Endothelial cell of umbilical vein (primary cell): ENCODE measurements at regions not wholly inside any gene's neighbourhood (a gene's known extent, or its start where the extent isn't known, plus 50 kb on each side); places are given as distances from the start of the nearest gene placed in this dataset.

Source experiments
- BruUV-seq: library from RNA; stranded (reverse); fragments of 400-500 nt; replicated peaks from 2 replicates; lab custom pipeline; 2021; lab: Mats Ljungman, UMichigan
- CTCF ChIA-PET: fragments of 300-600, 350-600 bp; sonication (Branson Sonifier 250); formaldehyde crosslinking; loops from one replicate; lab custom pipeline; 2021; ENCODE audit warnings: antibody characterized with exemption, inconsistent platforms; lab: Charles Lee
- POLR2A ChIA-PET: fragments of 300-600, 350-600 bp; sonication (Branson Sonifier 250); formaldehyde crosslinking; loops from one replicate; lab custom pipeline; 2021; ENCODE audit warnings: antibody characterized with exemption, inconsistent platforms; lab: Charles Lee
- DNase-seq: peaks from one replicate; pipeline ENCODE4 v3.0.0-alpha.2; 2011; ENCODE audit warnings: low read depth, low spot score
- FAIRE-seq: peaks from 2 replicates; lab custom pipeline; 2011; peaks lifted over from hg19 to GRCh38; lab: Jason Lieb, UNC
- H2AFZ ChIP-seq: 2 replicates; pipeline ENCODE4 v1.6.0; 2012; ENCODE audit warnings: low read depth, low read length, control low read depth, inconsistent platforms
- H3K27ac ChIP-seq: 2 replicates; pipeline ENCODE4 v1.5.1; 2011; ENCODE audit warnings: low read depth, mild to moderate bottlenecking, control low read depth, low read length, moderate library complexity; ENCODE audit not compliant: insufficient read depth
- H3K27me3 ChIP-seq, 2 experiments: 2 replicates each; pipeline versions ENCODE4 v1.6.0 to v1.6.1; 2011; ENCODE audit warnings: low read length in 2 of 2, mixed read lengths in 1 of 2; ENCODE audit not compliant: control insufficient read depth in 2 of 2, insufficient read depth in 2 of 2
- H3K36me3 ChIP-seq, 2 experiments: 2 replicates in 1 of 2; 3 replicates in 1 of 2; pipeline ENCODE4 v1.5.1; 2011; ENCODE audit warnings: low read length in 2 of 2, mild to moderate bottlenecking in 1 of 2, moderate library complexity in 1 of 2; ENCODE audit not compliant: control insufficient read depth in 2 of 2, insufficient read depth in 2 of 2; ENCODE audit errors: extremely low read depth in 1 of 2
- H3K4me1 ChIP-seq: 3 replicates; pipeline ENCODE4 v1.5.1; 2011; ENCODE audit warnings: mild to moderate bottlenecking, low read length; ENCODE audit not compliant: control insufficient read depth, insufficient read depth; ENCODE audit errors: extremely low read depth
- H3K4me2 ChIP-seq: 2 replicates; pipeline ENCODE4 v1.6.1; 2011; ENCODE audit warnings: low read length, control low read depth, mixed read lengths; ENCODE audit not compliant: insufficient read depth
- H3K4me3 ChIP-seq, 3 experiments: fragments of 200-600 bp in 1 of 3; sonication (generic), shearing (Covaris generic) in 1 of 3; replicated peaks in 1 of 3; 2 replicates each; pipeline ENCODE4 v1.5.1; 2011 to 2016; ENCODE audit warnings: control low read depth in 3 of 3, low read length in 3 of 3, mild to moderate bottlenecking in 2 of 3, inconsistent platforms in 1 of 3, low read depth in 1 of 3, moderate library complexity in 1 of 3; ENCODE audit not compliant: insufficient read depth in 1 of 3
- H3K79me2 ChIP-seq: 2 replicates; pipeline ENCODE4 v1.6.0; 2012; ENCODE audit warnings: low read length, inconsistent platforms; ENCODE audit not compliant: control insufficient read depth, insufficient read depth
- H3K9ac ChIP-seq: replicated peaks from 2 replicates; pipeline ENCODE3; 2011; ENCODE audit warnings: low read length, control low read depth; ENCODE audit not compliant: insufficient read depth; ENCODE audit errors: extremely low read depth
- H3K9me1 ChIP-seq: replicated peaks from 3 replicates; pipeline ENCODE4 v1.6.0; 2011; ENCODE audit warnings: mild to moderate bottlenecking, low read length; ENCODE audit not compliant: control insufficient read depth, insufficient read depth; ENCODE audit errors: extremely low read depth
- H3K9me3 ChIP-seq: replicated peaks from 2 replicates; pipeline ENCODE4 v1.5.1; 2012; ENCODE audit warnings: low read length, inconsistent platforms; ENCODE audit not compliant: control insufficient read depth, insufficient read depth
- H4K20me1 ChIP-seq: replicated peaks from 2 replicates; pipeline ENCODE3; 2011; ENCODE audit warnings: mild to moderate bottlenecking, low read length; ENCODE audit not compliant: control insufficient read depth, insufficient read depth; ENCODE audit errors: extremely low read depth
- EZH2 ChIP-seq: IDR thresholded peaks from 2 replicates; pipeline ENCODE4 v1.6.1; 2012; ENCODE audit warnings: borderline replicate concordance, low read depth, mild to moderate bottlenecking, moderate library complexity, low read length, inconsistent platforms; ENCODE audit not compliant: severe bottlenecking
- FOS ChIP-seq: IDR thresholded peaks from 2 replicates; pipeline ENCODE4 v1.6.1; 2011; ENCODE audit warnings: mild to moderate bottlenecking, low read length, moderate library complexity, borderline replicate concordance; ENCODE audit not compliant: insufficient read depth
- GATA2 ChIP-seq: IDR thresholded peaks from 2 replicates; pipeline ENCODE4 v1.7.0; 2011; ENCODE audit warnings: low read depth, mild to moderate bottlenecking, moderate library complexity, mixed read lengths, low read length; ENCODE audit not compliant: insufficient read length, insufficient read depth
- JUN ChIP-seq: IDR thresholded peaks from 2 replicates; pipeline ENCODE4 v1.6.1; 2011; ENCODE audit warnings: borderline replicate concordance, low read depth; ENCODE audit not compliant: insufficient read length, insufficient read depth
- MYC ChIP-seq: IDR thresholded peaks from one replicate; pipeline ENCODE4 v1.6.1; 2011; ENCODE audit warnings: mild to moderate bottlenecking, low read depth, low read length
- POLR2A ChIP-seq: IDR thresholded peaks from 2 replicates; pipeline ENCODE4 v1.6.1; 2012; ENCODE audit warnings: low read depth, mild to moderate bottlenecking, control low read depth, low read length
- POLR2AphosphoS5 ChIP-seq: IDR thresholded peaks from 2 replicates; pipeline ENCODE4 v1.6.1; 2012; ENCODE audit warnings: low read depth, mild to moderate bottlenecking, control low read depth, low read length, moderate library complexity; ENCODE audit not compliant: insufficient read depth
- dilution Hi-C: fragments of 300-500 bp; cut with MboI; formaldehyde crosslinking; loops from one replicate; pipeline ENCODE4 v1.15.0; 2019; ENCODE audit warnings: low sequenced_read_pairs; ENCODE audit not compliant: extremely low pct_ligation_motif_present
- intact Hi-C: fragments of 100-400 bp; cut with micrococcal nuclease; formaldehyde crosslinking; loops from one replicate; pipeline ENCODE4 v1.10.0; 2022
- TF ChIP-seq, protein P1 (sequence below), 2 donors: IDR thresholded peaks; 1 replicate in 1 of 2; 2 replicates in 1 of 2; pipeline ENCODE4 v1.5.1; 2011; ENCODE audit warnings: low read length in 2 of 2, mild to moderate bottlenecking in 2 of 2, moderate library complexity in 2 of 2, control low read depth in 1 of 2, inconsistent platforms in 1 of 2, low read depth in 1 of 2; ENCODE audit not compliant: insufficient read depth in 1 of 2; ENCODE audit errors: extremely low read depth in 1 of 2
- TF ChIP-seq, protein P2 (sequence below): IDR thresholded peaks from 2 replicates; pipeline ENCODE4 v1.6.1; 2011; ENCODE audit not compliant: insufficient read depth, insufficient read length

DNA sequence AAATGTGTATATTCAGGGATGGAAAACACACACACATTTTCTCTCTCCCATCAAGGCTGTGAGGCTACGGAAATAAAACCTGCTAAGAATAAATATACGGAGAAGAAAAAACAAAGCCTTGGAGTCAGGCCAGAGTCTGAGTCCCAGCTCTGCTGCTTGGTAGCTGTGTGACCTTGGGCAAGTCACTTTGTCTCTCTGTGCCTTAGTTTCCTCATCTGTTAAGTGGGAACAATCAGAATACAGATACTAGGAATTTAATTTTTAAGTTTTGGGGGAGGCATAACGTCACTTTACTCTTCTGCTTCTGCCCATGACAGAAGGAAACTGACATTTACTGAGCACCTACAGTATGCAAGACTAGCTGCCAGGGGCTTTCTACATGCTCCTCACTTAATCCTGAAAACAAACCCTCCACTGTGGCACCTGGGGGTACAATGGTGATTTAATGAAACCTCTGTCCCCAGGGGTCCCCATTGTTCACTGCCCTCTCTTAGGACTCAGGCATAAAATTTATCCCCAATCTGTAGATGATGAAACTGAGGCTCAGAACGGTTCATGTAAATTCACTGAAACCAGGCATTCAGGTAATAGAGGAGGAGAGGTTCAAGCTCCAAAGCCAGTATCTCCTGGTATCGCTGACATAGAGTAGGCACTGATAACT, 131.9 kb upstream of the SERPIND1 start:
- H3K9ac ChIP-seq = no peak overlapping the region
- no peak overlapping the region for H3K4me2 ChIP-seq
- no peaks in the 10 kb centered on the region for H3K9me1 ChIP-seq
- H3K27me3 ChIP-seq = peaks cover 6 to 26% of the 10 kb centered on the region in 2 experiments
- H4K20me1 ChIP-seq = no peaks in the 10 kb centered on the region
- H3K4me3 ChIP-seq = no peak overlapping the region
- no peak for TF ChIP-seq FOS
- TF ChIP-seq GATA2 = no peak
- TF ChIP-seq, protein P1, sequence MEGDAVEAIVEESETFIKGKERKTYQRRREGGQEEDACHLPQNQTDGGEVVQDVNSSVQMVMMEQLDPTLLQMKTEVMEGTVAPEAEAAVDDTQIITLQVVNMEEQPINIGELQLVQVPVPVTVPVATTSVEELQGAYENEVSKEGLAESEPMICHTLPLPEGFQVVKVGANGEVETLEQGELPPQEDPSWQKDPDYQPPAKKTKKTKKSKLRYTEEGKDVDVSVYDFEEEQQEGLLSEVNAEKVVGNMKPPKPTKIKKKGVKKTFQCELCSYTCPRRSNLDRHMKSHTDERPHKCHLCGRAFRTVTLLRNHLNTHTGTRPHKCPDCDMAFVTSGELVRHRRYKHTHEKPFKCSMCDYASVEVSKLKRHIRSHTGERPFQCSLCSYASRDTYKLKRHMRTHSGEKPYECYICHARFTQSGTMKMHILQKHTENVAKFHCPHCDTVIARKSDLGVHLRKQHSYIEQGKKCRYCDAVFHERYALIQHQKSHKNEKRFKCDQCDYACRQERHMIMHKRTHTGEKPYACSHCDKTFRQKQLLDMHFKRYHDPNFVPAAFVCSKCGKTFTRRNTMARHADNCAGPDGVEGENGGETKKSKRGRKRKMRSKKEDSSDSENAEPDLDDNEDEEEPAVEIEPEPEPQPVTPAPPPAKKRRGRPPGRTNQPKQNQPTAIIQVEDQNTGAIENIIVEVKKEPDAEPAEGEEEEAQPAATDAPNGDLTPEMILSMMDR (IDR thresholded peaks at IDR 0.05; ENCODE audit: extremely low read depth in 1 of 2, insufficient read depth in 1 of 2, low read depth in 1 of 2, low read length in 2 of 2) = no peak
- TF ChIP-seq POLR2A = no peak
- no peak for TF ChIP-seq EZH2
- TF ChIP-seq, protein P2, sequence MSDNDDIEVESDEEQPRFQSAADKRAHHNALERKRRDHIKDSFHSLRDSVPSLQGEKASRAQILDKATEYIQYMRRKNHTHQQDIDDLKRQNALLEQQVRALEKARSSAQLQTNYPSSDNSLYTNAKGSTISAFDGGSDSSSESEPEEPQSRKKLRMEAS = no peak
- no peak for TF ChIP-seq JUN
- TF ChIP-seq MYC = no peak
- no peak for TF ChIP-seq POLR2AphosphoS5
- no peaks in the 10 kb centered on the region for H3K9me3 ChIP-seq
- no peaks in the 10 kb centered on the region for H3K4me1 ChIP-seq
- no peaks in the 10 kb centered on the region for H3K79me2 ChIP-seq
- BruUV-seq = no TSS peak
- H3K36me3 ChIP-seq = no peaks in the 10 kb centered on the region
- no peak overlapping the region for H2AFZ ChIP-seq
- FAIRE-seq (no peak), DNase-seq (no peak)
- POLR2A ChIA-PET = no interaction called here
- CTCF ChIA-PET = no interaction called here
- intact Hi-C loops (no loop called here), dilution Hi-C loops (no loop called here)
- H3K27ac ChIP-seq = no peak overlapping the region
